Right lung (tissue), 2 donors: ENCODE measurements at regions not wholly inside any gene's neighbourhood (a gene's known extent, or its start where the extent isn't known, plus 50 kb on each side); places are given as distances from the start of the nearest gene placed in this dataset.
"Not testable (repeated sequence)": the region's sequence is repeated elsewhere in the genome, so short reads cannot be mapped to it uniquely, and the experiment has no call there.

Experiments
- DNase-seq, 2 donors: peaks; one replicate each; pipeline ENCODE4 v3.0.0-alpha.2; 2013

DNA sequence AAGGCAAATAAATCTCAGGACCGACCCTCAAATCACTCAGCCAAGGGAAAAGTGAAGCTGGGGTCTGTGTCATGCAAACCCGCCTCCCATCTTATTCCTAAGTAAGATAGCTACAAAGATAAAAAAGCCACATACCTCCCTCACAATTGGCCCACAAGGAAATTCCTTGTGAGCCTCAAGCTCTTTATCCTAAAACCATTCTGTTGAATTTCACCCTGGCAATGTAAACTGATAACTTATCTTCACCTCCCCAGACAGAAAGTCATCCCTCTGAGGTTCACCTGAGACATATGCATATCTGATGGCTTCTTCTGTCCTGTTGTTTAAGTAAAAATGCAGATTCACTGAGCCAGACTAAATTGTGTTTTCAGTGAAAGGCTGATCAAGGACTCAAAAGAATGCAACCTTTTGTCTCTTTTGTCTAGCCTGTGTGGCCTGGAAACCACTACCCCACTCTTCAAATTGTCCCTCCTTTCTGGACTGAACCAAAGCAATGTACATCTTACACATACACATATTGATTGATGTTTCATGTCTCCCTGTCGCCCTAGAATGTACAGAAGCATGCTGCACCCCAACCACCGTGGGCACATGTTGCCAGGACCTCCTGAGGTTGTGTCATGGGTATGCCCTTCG, 91.3 kb downstream of the MFAP3L start:
- no peak for DNase-seq

DNA sequence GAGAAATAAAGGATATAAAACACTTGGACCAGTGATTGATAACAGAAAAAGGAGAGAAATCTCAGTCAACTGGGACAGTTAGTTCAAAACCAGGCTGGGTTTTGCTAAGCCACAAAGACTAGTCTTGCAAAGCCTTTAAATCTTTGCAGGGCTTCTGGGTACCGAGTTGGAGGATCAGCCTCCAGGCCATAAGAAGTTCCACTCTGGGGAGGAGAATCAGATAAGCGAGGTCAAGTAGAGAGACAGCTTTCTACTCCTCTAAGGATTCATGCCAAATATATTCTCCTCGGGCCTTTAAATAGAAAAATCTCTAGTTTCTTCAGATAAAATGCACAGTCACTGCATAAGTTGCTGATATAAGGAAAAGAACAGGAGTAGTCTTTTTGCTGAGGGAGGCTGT, 92.7 kb downstream of the MFAP3L start:
- DNase-seq, result no peak

DNA sequence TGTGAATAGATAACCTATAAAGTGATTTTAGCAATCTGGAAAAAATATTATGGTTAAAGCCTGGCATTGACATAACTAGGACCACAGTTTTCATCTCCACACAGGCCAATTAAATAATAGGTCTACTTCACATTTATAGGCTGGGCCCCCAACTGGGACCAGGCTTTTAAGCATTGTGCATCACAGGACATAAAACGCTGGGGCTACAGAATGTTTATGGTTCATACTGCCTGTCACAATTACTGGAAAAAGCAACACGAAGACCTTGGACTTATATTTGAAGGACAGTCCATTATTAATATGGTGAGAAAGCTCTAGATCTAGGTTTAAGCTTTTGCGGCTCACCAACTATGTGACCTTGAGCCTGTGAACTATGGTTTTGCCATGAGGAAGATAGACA, 94.2 kb downstream of the MFAP3L start:
- no peak for DNase-seq

DNA sequence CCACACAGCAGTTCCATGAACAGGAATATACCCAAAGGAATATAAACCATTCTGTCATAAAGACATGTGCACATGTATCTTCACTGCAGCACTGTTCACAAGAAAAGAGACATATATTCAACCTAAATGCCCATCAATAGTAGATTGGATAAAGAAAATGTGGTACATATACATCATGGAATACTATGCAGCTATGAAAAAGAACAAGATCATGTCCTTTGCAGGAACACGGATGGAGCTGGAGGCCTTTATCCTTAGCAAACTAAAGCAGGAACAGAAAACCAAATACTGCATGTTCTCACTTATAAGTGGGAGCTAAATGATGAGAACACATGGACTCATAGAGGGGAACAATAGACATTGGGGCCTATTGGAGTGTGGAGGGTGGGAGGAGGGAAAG, 95.4 kb downstream of the MFAP3L start:
- DNase-seq, result not testable (repeated sequence)

DNA sequence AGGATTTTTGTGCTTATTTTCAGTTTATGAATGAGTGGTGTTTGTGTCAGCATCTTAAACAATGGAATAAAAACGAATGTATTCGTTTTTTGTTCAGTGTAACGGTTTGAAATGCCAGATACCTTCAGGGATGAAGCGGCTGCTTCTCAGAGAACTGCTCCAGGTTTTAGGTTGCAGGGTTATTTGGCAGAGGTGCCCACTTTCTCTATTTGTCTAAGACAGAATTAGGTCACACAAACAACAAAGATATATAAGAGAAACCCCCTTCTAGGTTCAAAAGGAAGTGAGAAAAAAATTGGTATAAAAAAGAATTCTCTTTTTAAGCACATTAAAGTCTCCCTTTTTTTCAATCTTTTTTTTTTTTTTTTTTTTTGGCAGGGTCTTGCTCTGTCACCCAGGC, 98.9 kb downstream of the MFAP3L start:
- no peak for DNase-seq

DNA sequence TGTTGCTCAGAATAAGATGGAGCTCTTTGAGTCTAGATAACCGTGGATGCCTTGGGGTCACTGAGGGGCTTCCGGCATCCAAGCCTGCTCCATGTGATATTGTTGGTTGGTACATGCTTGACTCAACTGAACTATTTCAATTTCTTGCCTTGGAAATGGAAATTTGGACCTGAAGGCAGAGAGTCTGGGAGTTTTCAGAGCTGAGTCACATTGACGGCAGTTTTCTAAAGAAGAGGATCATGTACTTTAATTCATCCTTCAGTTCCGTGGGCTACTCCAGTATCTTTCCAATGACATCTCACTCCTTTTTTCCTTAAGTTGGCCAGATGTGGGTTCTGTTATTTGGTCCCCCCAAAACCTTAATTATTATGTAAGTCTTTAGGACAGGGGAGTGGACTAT, 100.5 kb downstream of the MFAP3L start:
- no peak for DNase-seq

DNA sequence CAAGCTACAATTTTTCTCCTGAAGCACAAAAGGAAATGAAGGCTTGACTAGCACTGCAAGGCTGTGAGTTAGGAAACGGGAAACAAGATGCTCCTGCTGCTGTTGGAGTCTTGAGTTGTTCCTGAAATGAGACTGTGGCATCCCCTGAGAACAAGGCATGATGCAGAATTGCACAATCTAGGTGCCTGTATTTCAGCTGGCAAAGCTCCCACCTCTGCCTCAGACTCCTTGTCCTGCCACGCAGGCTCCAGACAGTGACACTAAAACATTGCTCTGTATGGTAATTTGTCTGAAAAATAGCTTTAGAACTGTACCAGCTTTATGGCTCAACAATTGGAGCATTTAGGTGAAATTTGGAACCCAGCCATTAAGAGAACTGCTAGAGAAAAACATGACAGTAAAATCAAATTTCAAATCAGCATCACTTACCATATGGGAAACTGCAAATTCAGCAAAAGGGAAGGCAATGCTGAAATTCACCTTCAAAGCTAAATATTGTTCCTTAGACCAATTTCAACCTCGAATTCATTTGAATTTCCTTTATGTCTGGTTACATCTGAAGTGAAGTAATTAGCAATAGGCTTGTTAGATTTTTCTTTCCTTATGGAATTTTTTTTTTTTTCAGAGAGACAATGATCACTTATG, 103.4 kb downstream of the MFAP3L start:
- DNase-seq, result no peak

DNA sequence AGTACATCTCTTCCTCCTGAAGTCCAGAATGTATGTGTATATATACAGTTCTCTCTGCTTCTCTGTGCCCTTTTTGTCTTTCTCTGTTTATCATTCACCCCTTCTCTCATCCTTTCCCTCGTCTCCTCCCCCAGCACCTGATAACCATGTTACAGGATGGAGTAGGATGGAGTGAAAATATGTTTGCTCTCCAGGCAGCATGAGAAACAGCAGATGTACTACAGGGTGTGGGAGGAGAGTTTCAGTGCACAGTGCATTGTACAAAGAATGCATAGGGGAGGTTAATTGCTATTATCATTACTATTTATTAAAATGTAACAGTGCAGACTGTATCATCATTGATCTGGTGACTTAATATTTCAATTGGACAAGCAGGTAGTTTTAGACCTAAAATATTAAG, 104.5 kb downstream of the MFAP3L start:
- DNase-seq, result no peak

DNA sequence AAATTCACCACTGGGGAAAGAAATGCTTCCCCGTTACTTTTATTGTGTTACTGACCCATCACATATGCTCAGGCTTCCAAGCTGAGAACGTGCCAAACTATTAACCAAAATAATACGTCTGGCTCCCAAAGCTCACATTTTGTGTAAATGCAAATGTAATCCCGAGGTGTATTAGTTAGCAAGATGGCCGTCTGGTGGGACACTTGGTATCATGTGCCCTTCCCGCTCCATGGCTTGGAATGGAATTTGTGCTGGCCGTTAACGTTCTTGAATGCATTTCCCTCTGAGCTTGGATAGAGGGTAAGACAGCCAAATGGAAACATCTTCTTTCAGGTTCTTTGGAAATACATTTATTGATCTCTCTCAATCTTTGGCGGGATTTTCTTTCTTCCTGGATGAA, 105.0 kb downstream of the MFAP3L start:
- no peak for DNase-seq

DNA sequence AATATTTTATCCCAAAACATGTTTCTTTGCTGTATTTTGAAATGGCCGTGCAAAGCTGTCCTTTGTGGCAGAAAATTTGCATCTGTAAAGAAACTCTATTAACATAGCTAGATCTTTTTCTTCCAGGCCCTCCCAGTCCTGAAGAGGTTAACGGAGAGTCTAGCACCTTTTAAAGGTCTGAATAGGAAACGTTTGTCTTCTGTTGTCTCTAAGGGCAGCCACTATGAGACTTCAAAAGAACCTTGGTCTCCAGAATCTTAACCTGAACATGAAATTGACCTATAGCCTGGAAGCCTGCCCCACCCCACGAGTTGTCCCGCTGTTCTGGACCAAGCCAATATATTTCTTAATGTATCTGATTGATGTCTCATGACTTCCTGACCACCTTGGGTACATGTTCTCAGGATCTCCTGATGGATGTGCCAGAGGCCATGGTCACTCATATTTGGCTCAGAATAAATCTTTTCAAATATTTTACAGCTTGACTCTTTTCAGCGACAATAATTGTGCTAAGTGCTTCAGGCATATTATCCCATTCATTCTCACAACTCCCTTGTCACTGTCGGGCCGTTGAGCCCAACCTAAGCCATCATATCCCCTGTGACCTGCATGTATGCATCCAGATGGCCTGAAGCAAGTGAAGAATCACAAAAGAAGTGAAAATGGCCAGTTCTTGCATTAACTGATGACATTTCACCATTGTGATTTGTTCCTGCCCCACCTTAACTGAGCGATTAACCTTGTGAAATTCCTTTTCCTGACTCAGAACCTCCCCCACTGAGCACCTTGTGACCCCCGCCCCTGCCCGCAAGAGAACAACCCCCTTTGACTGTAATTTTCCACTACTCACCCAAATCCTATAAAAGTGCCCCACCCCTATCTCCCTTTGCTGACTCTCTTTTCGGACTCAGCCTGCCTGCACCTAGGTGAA, 106.7 kb downstream of the MFAP3L start:
- not testable (repeated sequence) for DNase-seq

DNA sequence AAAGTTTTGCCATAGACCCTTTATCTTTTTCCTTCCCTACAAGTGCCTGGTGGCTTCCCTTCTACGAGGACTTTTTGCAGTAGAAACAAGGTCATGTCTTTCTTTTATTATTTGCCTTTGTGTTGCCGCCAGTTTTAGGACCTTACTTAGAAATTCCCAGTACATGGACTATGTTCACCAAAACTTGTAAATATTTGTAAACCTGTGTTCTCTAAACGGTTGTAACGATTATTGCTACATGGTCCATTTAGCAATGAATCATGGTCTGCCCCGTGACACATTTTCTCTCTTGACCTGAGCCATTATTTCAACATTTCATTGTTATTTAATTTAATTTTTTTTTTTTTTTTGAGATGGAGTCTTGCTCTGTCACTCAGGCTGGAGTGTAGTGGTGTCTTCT, 110.7 kb downstream of the MFAP3L start:
- no peak for DNase-seq

DNA sequence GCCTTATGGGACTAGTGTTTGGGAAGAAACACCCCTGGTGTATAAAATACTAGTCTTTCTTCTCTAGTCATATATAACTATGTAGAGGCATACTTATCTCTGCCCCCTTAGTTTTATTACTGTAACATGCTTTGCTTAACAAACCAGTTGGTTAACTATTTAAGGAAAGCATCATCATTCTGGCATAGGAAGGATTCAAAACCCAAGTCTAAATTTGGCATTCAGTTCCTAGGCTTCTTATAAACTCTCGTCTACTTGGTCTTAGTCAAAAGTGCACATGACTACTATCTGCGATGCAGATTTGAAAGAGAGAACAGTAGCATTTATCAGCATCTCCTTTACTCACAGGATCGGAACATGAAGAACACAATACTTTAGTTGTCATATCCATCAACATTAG, 111.3 kb downstream of the MFAP3L start:
- DNase-seq, result no peak

DNA sequence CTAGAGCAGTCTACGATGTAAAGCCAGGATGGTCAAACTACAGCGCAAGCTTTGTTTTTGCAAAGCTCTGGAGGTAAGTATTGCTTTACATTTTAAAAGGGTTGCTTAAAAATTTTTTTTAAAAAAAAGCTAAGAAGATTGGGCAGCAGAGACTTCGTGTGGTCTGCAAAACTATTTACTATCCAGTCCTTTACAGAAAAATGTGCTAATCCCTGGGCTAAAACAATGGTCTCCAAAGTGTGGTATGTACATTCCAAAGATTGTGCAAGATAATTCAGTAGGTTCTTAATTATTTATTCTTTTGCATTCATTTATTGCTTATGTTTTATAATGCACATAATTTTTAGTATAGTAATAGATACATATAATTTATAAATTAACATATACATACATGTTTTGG, 113.2 kb downstream of the MFAP3L start:
- DNase-seq, result no peak

DNA sequence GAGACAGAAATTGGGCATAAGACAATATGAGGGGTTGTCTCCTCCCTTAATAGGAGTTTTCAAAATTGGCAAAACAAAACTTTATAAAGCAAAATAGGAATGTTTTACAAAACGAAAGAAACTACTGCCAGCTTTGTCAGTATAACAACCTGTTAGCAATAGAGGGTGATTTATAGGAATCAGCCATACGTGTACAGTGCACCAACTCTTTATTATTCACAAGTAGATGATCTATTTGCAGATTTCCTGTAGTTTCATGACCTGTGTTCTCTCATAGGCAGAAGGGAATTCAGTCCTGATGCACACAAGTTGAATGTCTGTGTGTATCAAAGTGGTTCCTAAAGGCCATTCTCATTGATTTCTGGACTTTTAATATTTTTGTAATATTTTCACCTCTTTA, 116.3 kb downstream of the MFAP3L start:
- DNase-seq, result no peak

DNA sequence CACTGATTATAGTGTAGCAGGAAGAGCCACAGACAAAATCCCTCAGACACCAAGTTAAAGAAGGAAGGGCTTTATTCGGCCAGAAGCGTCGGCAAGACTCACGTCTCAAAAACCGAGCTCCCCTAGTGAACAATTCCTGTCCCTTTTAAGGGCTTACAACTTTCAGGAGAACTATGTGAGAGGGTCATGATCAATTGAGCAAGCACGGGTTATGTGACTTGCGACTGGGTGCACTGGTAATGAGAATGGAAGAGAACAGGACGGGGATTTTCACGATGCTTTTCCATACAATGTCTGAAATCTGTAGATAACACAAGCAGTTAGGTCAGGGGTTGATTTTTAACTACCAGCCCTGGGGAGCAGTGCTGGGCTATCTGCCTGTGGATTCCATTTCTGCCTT, 116.7 kb downstream of the MFAP3L start:
- DNase-seq, result no peak

DNA sequence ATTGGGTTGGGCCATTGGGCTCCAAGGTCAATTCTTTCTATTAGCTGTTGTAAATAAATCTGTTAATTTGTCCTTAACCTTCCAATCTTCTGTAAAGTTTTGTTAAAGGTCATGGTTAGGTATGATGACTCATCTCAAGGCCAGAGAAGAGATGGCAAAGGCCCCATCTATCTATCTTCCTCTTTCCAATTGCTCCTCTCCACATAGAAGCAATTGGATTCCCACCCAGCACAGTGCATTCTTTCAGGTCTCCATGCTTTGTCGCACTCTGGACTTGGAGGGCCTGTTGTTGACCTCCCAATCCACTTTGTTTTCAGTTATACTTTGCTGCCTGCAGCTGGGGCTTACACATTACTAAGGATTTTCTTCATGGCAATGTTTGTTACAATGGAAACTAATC, 118.5 kb downstream of the MFAP3L start:
- DNase-seq, result no peak

DNA sequence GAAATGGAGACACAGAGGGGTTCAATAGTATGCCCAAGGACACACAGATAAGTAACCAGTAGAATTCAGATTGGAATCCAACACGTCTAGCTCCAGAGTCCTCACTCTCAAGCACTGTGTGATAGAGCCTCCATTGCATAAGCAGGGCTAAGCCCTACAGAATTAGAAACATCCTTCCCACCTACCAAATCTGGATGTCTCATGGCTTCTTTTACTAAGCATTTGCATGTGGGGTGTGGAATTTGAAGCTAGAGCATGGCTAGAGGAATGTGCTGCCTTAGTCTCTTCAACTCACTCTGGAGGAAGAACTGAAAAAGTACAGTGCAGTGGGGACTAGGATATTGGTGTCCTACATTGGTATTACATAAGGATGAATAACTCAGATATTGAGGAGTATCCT, 119.4 kb downstream of the MFAP3L start:
- no peak for DNase-seq

DNA sequence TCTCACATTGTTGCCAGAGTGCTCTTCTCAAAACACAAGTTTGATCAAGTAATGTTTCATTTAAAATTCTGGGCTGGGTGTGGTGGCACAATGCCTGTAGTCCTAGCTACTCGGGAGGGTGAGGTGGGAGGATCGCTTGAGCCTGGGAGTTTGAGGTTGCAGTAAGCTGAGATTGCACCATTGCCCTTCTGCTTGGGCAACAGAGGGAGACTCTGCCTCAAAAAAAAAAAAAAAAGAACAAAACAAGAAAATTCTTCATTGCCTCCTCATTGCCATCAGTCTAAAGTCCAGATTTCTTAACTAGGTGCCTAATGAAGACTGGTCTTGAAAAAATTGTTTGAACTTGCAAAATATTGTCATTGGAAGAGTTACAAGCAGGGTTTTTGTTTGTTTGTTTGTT, 120.1 kb downstream of the MFAP3L start:
- DNase-seq, result no peak

DNA sequence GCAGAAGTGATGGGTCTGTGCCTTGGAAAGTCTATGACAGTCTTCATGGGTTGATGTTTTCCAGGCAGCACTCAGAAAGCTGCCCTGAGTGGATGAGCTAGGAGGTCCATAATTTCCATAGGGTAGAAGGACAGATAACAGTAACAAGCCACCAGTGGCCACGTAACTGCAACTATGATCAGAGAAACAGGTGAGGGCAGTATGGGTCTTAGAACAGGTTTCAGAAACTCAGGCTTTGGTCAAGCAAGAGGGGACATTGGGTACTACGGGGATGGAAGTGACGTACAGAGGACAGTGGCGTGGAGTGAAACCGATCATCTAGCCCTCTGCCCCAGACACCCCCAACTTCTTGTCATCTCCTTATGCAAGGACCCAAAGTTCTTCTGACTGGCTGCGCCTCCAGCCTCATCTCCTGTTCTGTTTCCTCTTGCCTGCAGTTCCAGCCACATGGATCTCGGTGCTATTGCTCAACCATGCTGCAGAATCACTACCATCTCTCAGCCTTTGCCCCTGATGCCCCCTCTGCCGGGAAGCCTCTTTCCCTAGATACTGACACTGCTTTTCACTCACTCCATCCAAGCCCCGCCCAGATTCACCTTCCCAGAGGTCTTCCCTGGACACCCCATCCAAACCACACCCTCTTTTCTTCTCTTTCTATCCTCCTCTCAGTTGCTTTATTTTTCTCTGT, 123.4 kb downstream of the MFAP3L start:
- no peak for DNase-seq

DNA sequence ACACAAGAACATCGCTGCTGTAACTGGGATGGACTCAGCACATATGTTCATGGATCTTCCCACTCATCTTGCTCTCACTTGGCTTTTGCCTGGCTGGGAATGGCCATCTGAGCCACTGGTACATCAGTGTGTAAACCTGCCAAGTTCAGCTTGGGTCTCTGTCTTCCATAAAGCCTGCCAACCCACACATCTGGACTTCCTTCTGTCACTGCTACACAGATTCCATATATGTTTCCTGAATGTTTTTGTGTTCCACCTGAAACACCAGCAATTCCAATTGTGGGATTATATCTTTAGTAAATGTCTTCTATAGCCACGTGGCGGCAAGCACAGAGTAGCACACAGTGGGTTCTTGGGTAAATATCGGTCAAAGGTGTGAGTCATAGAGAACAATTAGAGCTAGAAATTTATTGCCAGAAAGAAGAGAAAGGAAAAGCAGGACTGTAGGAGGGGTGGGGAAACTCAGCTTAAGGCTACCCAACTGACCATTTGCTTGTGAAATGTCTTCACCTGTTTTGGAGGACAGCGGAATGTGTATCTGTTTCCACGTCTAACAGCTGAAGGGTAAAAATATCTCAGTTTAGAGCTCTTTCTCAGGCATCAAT, 125.9 kb downstream of the MFAP3L start:
- DNase-seq, result no peak

DNA sequence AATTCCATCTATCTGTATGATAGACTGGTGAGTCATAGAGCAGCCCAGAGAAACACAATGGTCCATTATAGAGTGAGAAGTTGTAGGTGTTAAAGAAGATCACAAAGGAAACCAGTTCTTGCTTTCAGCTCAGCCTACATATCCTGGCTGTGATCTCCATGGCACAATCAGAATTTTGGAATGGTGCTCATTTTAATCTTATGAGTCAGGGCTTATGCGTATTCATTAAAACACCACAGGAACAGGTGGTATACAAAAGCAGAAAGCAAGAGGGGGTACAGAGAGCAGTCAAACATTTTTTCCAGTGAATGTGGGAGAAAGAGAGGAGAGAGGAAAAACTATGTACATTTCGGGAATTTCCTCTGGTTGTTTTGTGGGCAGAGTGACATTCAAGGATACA, 126.9 kb downstream of the MFAP3L start:
- DNase-seq, result no peak

DNA sequence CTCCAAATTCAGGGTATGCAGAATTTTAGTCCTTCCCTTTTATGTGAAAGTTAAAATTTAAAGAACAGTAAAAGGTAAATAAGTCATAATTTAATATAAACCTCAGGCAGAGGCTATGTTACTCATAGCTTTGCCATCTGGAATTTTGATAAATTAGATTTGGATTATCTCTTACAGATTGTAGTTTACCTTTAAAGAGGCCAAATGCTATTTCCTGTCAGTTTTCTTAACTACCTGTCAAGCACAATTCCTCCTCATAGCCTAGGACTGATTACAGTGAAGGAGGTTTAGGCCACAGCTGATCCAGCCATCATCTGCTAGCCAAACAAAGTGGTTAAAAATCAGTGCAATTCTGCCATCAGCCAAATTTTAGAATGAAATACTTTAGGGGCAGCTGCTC, 128.1 kb downstream of the MFAP3L start:
- no peak for DNase-seq
